IMR-90 (cell line): ENCODE measurements at regions not wholly inside any gene's neighbourhood (a gene's known extent, or its start where the extent isn't known, plus 50 kb on each side); places are given as distances from the start of the nearest gene placed in this dataset.

Experiments used
- ATAC-seq: fragments of 200-7000 bp; cut with Tn5 transposase; 2 replicates; pipeline ENCODE4 v1.9.1; 2020; ENCODE audit warnings: low read depth, mild to moderate bottlenecking, moderate library complexity
- BruUV-seq: library from RNA; stranded (reverse); fragments of 400-500 nt; replicated peaks from 2 replicates; lab custom pipeline; 2021; lab: Mats Ljungman, UMichigan
- CTCF ChIA-PET: fragments of 300-600 bp; formaldehyde crosslinking; extraction: SDS; loops from one replicate; lab custom pipeline; 2021; ENCODE audit warnings: antibody characterized with exemption; lab: Yijun Ruan, JAX
- POLR2A ChIA-PET: fragments of 300-600 bp; sonication (Branson Sonifier 250); formaldehyde crosslinking; loops from one replicate; lab custom pipeline; 2022; ENCODE audit warnings: antibody characterized with exemption; ENCODE audit not compliant: unreplicated experiment; lab: Charles Lee
- DNase-seq: peaks from one replicate; pipeline ENCODE4 v3.0.0; 2013
- H2AFZ ChIP-seq: replicated peaks from 2 replicates; pipeline ENCODE3; 2013; ENCODE audit warnings: low read length, mild to moderate bottlenecking; ENCODE audit not compliant: poor library complexity
- H2AK5ac ChIP-seq: 2 replicates; pipeline ENCODE4 v1.6.1; 2013; ENCODE audit warnings: low read depth, low read length, inconsistent platforms
- H2AK9ac ChIP-seq: replicated peaks from 2 replicates; pipeline ENCODE3; 2013; ENCODE audit warnings: mild to moderate bottlenecking, low read depth, low read length, moderate library complexity; ENCODE audit not compliant: poor library complexity
- H2BK120ac ChIP-seq: 2 replicates; pipeline ENCODE4 v1.6.1; 2013; ENCODE audit warnings: low read depth, low read length, inconsistent platforms
- H2BK15ac ChIP-seq: 3 replicates; pipeline ENCODE4 v1.6.1; 2013; ENCODE audit warnings: low read depth, low read length, inconsistent platforms
- H2BK20ac ChIP-seq: 2 replicates; pipeline ENCODE4 v1.6.1; 2013; ENCODE audit warnings: low read depth, mild to moderate bottlenecking, inconsistent platforms, low read length, moderate library complexity
- H2BK5ac ChIP-seq: 2 replicates; pipeline ENCODE4 v1.6.1; 2013; ENCODE audit warnings: mild to moderate bottlenecking, low read depth, low read length, inconsistent platforms; ENCODE audit not compliant: poor library complexity, severe bottlenecking
- H3K14ac ChIP-seq: replicated peaks from 2 replicates; pipeline ENCODE4 v1.6.1; 2013; ENCODE audit warnings: low read depth, low read length, inconsistent platforms
- H3K18ac ChIP-seq: 2 replicates; pipeline ENCODE4 v1.6.1; 2013; ENCODE audit warnings: low read depth, low read length, control low read depth
- H3K23ac ChIP-seq: 2 replicates; pipeline ENCODE4 v1.6.1; 2013; ENCODE audit warnings: low read depth, low read length, inconsistent platforms
- H3K27ac ChIP-seq: 2 replicates; pipeline ENCODE4 v1.5.1; 2013; ENCODE audit warnings: mild to moderate bottlenecking, control low read depth, low read length; ENCODE audit not compliant: insufficient read depth
- H3K27me3 ChIP-seq: 2 replicates; pipeline ENCODE4 v1.6.1; 2013; ENCODE audit warnings: low read length; ENCODE audit not compliant: control insufficient read depth, insufficient read depth
- H3K36me3 ChIP-seq: 2 replicates; pipeline ENCODE4 v1.6.1; 2013; ENCODE audit warnings: low read length, mixed read lengths; ENCODE audit not compliant: control insufficient read depth, insufficient read depth
- H3K4ac ChIP-seq: 2 replicates; pipeline ENCODE4 v1.6.1; 2013; ENCODE audit warnings: low read depth, low read length, inconsistent platforms
- H3K4me1 ChIP-seq: 2 replicates; pipeline ENCODE4 v1.6.1; 2013; ENCODE audit warnings: low read length, mixed read lengths; ENCODE audit not compliant: control insufficient read depth, insufficient read depth
- H3K4me2 ChIP-seq: 2 replicates; pipeline ENCODE4 v1.6.1; 2013; ENCODE audit warnings: low read depth, mild to moderate bottlenecking, control low read depth, low read length, moderate library complexity
- H3K4me3 ChIP-seq: 2 replicates; pipeline ENCODE4 v1.5.1; 2013; ENCODE audit warnings: low read depth, mild to moderate bottlenecking, control low read depth, low read length, moderate library complexity; ENCODE audit not compliant: insufficient read depth
- H3K56ac ChIP-seq: 2 replicates; pipeline ENCODE4 v1.6.1; 2013; ENCODE audit warnings: low read length, inconsistent platforms; ENCODE audit not compliant: insufficient read depth; ENCODE audit errors: extremely low read depth
- H3K79me1 ChIP-seq, 2 experiments: 2 replicates each; pipeline ENCODE4 v1.6.1; 2013; ENCODE audit warnings: low read length in 2 of 2, inconsistent platforms in 1 of 2, low read depth in 1 of 2
- H3K9ac ChIP-seq: 2 replicates; pipeline ENCODE4 v1.6.1; 2013; ENCODE audit warnings: low read depth, low read length, control low read depth
- H3K9me1 ChIP-seq: 2 replicates; pipeline ENCODE4 v1.6.1; 2013; ENCODE audit warnings: low read length, inconsistent platforms; ENCODE audit not compliant: insufficient read depth
- H3K9me3 ChIP-seq: 2 replicates; pipeline ENCODE4 v1.6.1; 2013; ENCODE audit warnings: low read length; ENCODE audit not compliant: control insufficient read depth, insufficient read depth
- H4K20me1 ChIP-seq: 2 replicates; pipeline ENCODE4 v1.6.1; 2013; ENCODE audit warnings: low read length, inconsistent platforms; ENCODE audit not compliant: insufficient read depth
- H4K5ac ChIP-seq: 2 replicates; pipeline ENCODE4 v1.6.1; 2013; ENCODE audit warnings: mild to moderate bottlenecking, low read depth, low read length, control low read depth
- H4K8ac ChIP-seq, 2 experiments: 2 replicates each; pipeline ENCODE4 v1.6.1; 2013; ENCODE audit warnings: low read depth in 2 of 2, low read length in 2 of 2, control low read depth in 1 of 2, inconsistent platforms in 1 of 2
- H4K91ac ChIP-seq: 2 replicates; pipeline ENCODE4 v1.6.1; 2013; ENCODE audit warnings: low read depth, low read length, inconsistent platforms; ENCODE audit not compliant: insufficient read depth
- CEBPB ChIP-seq: IDR thresholded peaks from 2 replicates; pipeline ENCODE4 v1.6.1; 2012; ENCODE audit warnings: low read depth, low read length, improper control_type of control experiment
- CHD1 ChIP-seq: IDR thresholded peaks from 2 replicates; pipeline ENCODE4 v1.6.1; 2012; ENCODE audit warnings: low read depth, low read length, improper control_type of control experiment
- CTCF ChIP-seq: conservative IDR thresholded peaks from 2 replicates; pipeline ENCODE4 v1.5.1; 2012; ENCODE audit warnings: mild to moderate bottlenecking, low read depth, low read length, improper control_type of control experiment
- ELK1 ChIP-seq: fragments of 150-350 bp; IDR thresholded peaks from 2 replicates; pipeline ENCODE4 v1.6.1; 2016; ENCODE audit warnings: low read depth, mild to moderate bottlenecking, low read length, moderate library complexity, borderline replicate concordance
- FOS ChIP-seq: fragments of 150-350 bp; IDR thresholded peaks from 2 replicates; pipeline ENCODE4 v1.6.1; 2016; ENCODE audit warnings: low read depth, low read length
- MAFK ChIP-seq: IDR thresholded peaks from 2 replicates; pipeline ENCODE4 v1.6.1; 2012; ENCODE audit warnings: low read depth, low read length, improper control_type of control experiment
- MAZ ChIP-seq: IDR thresholded peaks from 2 replicates; pipeline ENCODE4 v1.6.1; 2012; ENCODE audit warnings: low read depth, mild to moderate bottlenecking, low read length, improper control_type of control experiment, moderate library complexity, borderline replicate concordance
- MXI1 ChIP-seq: IDR thresholded peaks from 2 replicates; pipeline ENCODE4 v1.6.1; 2012; ENCODE audit warnings: low read depth, mild to moderate bottlenecking, low read length, moderate library complexity, borderline replicate concordance
- NFE2L2 ChIP-seq: fragments of 150-350 bp; IDR thresholded peaks from 2 replicates; pipeline ENCODE4 v1.6.1; 2016; ENCODE audit warnings: low read depth, mild to moderate bottlenecking, low read length
- POLR2A ChIP-seq: IDR thresholded peaks from 2 replicates; pipeline ENCODE4 v1.6.1; 2012; ENCODE audit warnings: mild to moderate bottlenecking, low read depth, low read length
- RAD21 ChIP-seq: IDR thresholded peaks from 2 replicates; pipeline ENCODE4 v1.6.1; 2012; ENCODE audit warnings: low read length, improper control_type of control experiment
- RCOR1 ChIP-seq: IDR thresholded peaks from 2 replicates; pipeline ENCODE4 v1.6.1; 2012; ENCODE audit warnings: mild to moderate bottlenecking, low read length, improper control_type of control experiment; ENCODE audit not compliant: insufficient replicate concordance
- RFX5 ChIP-seq: IDR thresholded peaks from 2 replicates; pipeline ENCODE4 v1.8.0; 2012; ENCODE audit warnings: low read depth, mild to moderate bottlenecking, low read length, moderate library complexity
- SMC3 ChIP-seq: fragments of 150-350 bp; IDR thresholded peaks from 2 replicates; pipeline ENCODE4 v1.6.1; 2016; ENCODE audit warnings: low read depth, mild to moderate bottlenecking, antibody characterized with exemption, low read length, moderate library complexity
- USF2 ChIP-seq: fragments of 150-350 bp; IDR thresholded peaks from 2 replicates; pipeline ENCODE4 v1.6.1; 2017; ENCODE audit warnings: mild to moderate bottlenecking, antibody characterized with exemption, low read length, low read depth
- WGBS, 2 experiments: methylation state at CpG; one replicate each; pipeline versions ENCODE4 v1.1.5 to v1.1.7; 2013; ENCODE audit warnings: missing lambda C conversion rate in 2 of 2; ENCODE audit not compliant: insufficient read length in 1 of 2; ENCODE audit errors: extremely low coverage in 2 of 2; 5-methylcytosine and 5-hydroxymethylcytosine counted together
- dilution Hi-C: fragments of 300-500 bp; cut with HindIII; formaldehyde crosslinking; loops from one replicate; pipeline ENCODE4 v1.14.3; 2018; ENCODE audit warnings: low sequenced_read_pairs; ENCODE audit not compliant: unreplicated experiment
- in situ Hi-C: fragments of 300-500 bp; cut with MboI; formaldehyde crosslinking; loops from 3 replicates; pipeline ENCODE4 v1.14.3; 2019; ENCODE audit warnings: low sequenced_read_pairs, inconsistent platforms, mixed read lengths
- intact Hi-C: fragments of 100-400 bp; cut with micrococcal nuclease; formaldehyde crosslinking; loops from 2 replicates; pipeline ENCODE4 v1.10.0; 2022

- no peak for TF ChIP-seq ELK1
- TF ChIP-seq RAD21: no peak
- no peak for TF ChIP-seq CTCF
- no peak for TF ChIP-seq FOS
- no peak for TF ChIP-seq MAZ
- no peak for TF ChIP-seq USF2
- TF ChIP-seq CEBPB: no peak
- TF ChIP-seq SMC3: no peak
- TF ChIP-seq RFX5: no peak
- TF ChIP-seq CHD1: no peak
- TF ChIP-seq NFE2L2: no peak
- no peak for TF ChIP-seq MAFK
- TF ChIP-seq RCOR1: no peak
- no peak for TF ChIP-seq POLR2A
- no peak for TF ChIP-seq MXI1
- H2BK120ac ChIP-seq: no peak overlapping the region
- H2BK5ac ChIP-seq: no peak overlapping the region
- no peaks in the 10 kb centered on the region for H4K20me1 ChIP-seq
- intact Hi-C loops: no loop called here
- no peak overlapping the region for H2AK9ac ChIP-seq
- no peaks in the 10 kb centered on the region for H3K27me3 ChIP-seq
- no peaks in the 10 kb centered on the region for H3K4me1 ChIP-seq
- BruUV-seq: no TSS peak
- no peaks in the 10 kb centered on the region for H3K9me1 ChIP-seq
- no peak overlapping the region for H4K5ac ChIP-seq
- H3K23ac ChIP-seq: no peak overlapping the region
- H2AFZ ChIP-seq: no peak overlapping the region
- H3K9ac ChIP-seq: no peak overlapping the region
- H3K79me1 ChIP-seq: no peaks in the 10 kb centered on the region
- WGBS, 2 experiments: no CpG with 5 or more reads among the region's 1 CpG
- dilution Hi-C loops: no loop called here
- no peaks in the 10 kb centered on the region for H3K9me3 ChIP-seq
- no peak overlapping the region for H3K56ac ChIP-seq
- in situ Hi-C loops: no loop called here
- no peak overlapping the region for H2BK20ac ChIP-seq
- H2BK15ac ChIP-seq: no peak overlapping the region
- no peak for ATAC-seq
- DNase-seq: no peak
- H3K18ac ChIP-seq: no peak overlapping the region
- H3K36me3 ChIP-seq: no peaks in the 10 kb centered on the region
- H2AK5ac ChIP-seq: no peak overlapping the region
- no peak overlapping the region for H3K27ac ChIP-seq
- no peak overlapping the region for H3K4me2 ChIP-seq
- no peak overlapping the region for H3K4ac ChIP-seq
- ChIA-PET CTCF (interaction anchor here (0.6 kb wide), 1 partner anchor 214 kb away, joined by 3 read pairs; no protein-coding TSS in a partner anchor), POLR2A (no interaction called here)
- no peak overlapping the region for H3K14ac ChIP-seq
- H3K4me3 ChIP-seq: no peak overlapping the region
- H4K8ac ChIP-seq: no peak overlapping the region
- H4K91ac ChIP-seq: no peak overlapping the region
These were observed 281.7 kb downstream of the MTERF1 start for GRCh38 chr7:91598791-91599190.
